Femur (tissue), 1 donor: ENCODE measurements at regions not wholly inside any gene's neighbourhood (a gene's known extent, or its start where the extent isn't known, plus 50 kb on each side); places are given as distances from the start of the nearest gene placed in this dataset.

ENCODE experiments used
- DNase-seq: peaks from one replicate; pipeline ENCODE4 v3.0.0-alpha.2; 2017

DNA sequence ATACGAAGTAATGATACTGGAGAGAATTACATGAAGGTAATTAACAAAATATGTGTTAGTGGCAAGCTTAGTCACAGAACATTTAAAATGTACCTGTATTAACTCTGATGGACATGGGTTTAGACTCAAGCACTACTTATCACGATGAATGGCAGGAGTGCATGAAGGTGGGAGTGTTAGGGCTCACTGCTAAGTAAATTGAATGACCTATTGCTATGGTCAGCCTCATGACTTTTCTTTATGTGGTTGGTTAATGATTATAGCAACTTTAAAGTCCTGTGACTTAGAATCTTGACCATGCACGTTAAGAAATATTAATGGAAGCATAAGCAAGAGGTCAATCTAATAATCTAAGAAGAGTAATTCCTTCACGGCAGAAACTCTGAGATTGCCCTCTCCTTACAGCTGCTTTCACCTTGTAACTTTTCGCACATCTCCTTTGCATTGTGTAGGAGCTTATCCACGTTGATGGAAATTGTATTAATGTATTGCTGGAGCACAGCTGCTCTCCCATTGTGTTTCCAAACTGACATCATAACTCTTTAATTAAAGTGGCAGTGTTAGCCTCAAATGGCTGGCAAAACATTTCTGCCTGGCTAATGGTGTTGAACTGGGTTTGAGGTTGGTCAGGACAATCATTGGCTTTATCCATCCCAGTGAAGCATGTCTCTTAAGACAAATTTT is 114.5 kb downstream of the RXFP2 start:
- DNase-seq = no peak

DNA sequence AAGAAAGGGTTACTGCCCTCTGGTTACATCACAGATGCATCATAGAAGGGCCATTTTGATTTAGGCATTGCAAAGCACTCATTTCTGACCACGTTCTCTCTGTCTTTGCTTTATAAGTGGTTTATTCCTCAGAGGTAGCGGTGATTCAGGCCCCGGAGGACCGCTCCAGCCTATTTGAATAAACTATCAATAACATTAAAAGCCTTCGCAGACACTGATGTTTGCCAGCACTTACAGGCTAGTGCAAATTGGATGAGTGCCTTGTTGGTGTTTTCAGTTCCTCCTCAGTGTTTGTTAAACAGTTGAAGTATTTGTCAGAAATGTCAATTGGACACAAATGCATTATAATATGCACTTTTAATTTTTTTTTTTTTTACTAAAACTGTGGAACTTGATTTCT is 120.2 kb downstream of the RXFP2 start:
- no peak for DNase-seq

DNA sequence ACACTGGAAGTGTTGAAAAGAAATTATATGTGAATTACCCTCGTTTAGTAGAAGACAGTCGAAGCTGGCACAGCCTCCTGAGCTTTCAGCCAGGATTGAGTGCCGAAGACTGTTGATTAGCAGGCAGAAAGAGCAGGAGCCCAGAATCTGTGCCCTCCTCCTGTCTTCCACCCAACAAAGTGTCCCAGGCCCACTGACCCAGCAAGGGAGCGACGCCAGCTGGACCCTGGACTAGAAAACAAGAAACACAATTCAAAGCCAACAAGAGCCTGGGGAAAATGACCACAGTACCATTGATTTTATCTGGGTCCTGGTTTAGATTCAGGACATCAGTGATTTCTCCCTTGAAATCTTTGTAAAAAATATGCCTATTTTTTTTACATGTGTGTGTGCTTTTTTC is 120.7 kb downstream of the RXFP2 start:
- no peak for DNase-seq

DNA sequence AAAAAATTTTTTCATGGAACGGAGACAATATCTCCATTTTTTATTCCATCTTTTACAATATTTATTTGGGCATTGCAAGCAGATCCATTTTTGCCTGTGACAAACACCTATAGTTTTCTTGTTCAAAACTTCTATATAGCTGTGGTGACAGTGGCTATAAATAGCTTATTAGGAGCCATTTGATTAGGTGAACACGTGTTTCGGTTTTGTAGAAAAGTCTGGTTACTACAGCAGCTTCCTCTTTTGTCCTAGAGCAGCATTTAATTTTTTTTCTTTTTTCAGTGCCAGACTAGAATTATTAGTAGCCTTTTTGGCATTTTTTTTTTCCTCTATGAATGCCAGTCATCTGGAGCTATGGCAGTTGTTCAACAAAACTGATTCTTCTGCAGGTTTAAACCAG is 123.5 kb downstream of the RXFP2 start:
- no peak for DNase-seq

DNA sequence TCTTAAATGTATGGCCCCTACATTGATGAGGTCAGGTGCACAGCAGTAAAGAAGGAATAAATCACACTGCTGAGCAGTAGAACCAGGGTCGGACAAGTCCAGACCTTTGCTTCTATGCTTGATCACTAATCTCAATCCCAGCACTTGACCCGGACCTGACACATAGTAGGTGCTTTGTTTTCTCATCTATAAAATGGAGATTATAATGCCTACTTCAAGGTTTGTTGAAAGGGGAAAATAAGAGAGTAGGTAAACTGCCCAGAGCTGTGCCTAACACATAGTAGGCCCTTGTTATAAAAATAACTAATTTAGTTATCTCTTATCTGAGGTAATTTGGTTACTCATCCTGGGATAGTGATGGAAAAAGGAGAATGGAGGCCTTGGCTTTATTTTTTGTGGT is 125.0 kb downstream of the RXFP2 start:
- DNase-seq = no peak

GRCh38 chr13:31866099-31866498 is 126.8 kb downstream of the RXFP2 start:
- no peak for DNase-seq

GRCh38 chr13:31867709-31868108 is 128.4 kb downstream of the RXFP2 start:
- DNase-seq = no peak

- DNase-seq = no peak
These were observed 130.3 kb downstream of the RXFP2 start for GRCh38 chr13:31869582-31869981.

DNA sequence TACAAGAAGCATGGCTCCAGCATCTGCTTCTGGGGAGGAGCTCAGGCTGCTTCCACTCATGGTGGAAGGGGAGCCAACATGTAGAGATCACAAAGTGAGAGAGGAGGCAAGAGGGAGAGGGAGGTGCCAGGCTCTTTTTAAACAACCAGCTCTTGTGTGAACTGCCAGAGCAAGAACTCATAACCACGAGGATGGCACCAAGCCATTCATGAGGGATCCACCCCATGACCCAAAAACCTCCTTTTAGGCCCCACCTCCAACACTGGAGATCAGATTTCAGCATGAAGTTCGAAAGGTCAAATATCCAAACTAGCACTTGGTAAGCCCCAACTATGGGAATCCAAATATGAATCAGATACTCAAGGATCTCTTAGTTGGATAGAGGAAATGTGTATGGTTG is 131.2 kb downstream of the RXFP2 start:
- DNase-seq = no peak

DNA sequence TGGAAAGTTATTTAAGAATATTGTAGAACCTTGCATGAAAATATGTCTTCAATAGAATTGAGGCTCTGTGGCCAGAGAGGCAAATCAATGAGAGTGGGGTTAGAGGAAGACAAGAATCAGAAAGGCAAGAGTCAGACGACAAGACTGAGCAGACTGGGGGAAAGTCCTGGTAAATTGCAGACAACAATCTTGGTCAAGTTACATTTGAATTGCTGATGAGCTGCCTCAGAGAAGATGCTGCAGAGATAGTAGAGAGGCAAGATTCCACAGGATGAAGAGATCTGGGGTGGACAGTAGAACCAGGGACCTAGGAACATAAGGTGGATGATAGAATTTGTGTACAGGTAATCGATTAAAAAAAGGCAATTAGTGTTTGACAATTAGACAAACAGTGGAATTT is 133.8 kb downstream of the RXFP2 start:
- DNase-seq = no peak

DNA sequence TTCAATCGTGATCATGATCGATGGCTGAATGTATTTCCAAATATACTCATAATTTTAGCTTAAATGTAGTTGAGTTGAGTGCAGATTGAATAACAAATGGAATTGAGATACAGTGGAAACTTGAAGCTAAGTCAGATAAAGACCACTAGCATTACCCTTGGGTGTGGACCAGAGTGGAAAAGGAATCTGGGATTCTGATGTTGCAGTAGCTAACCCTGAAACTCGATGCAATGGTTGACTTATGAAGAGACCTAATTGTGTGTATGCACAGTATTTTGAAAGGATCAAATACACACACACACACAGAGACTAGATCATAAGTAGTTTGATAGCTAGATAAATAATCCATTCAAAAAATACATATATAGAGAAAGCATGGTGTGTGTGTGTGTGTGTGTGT is 135.8 kb downstream of the RXFP2 start:
- no peak for DNase-seq

GRCh38 chr13:31878052-31878451 is 138.7 kb downstream of the RXFP2 start:
- DNase-seq = no peak

DNA sequence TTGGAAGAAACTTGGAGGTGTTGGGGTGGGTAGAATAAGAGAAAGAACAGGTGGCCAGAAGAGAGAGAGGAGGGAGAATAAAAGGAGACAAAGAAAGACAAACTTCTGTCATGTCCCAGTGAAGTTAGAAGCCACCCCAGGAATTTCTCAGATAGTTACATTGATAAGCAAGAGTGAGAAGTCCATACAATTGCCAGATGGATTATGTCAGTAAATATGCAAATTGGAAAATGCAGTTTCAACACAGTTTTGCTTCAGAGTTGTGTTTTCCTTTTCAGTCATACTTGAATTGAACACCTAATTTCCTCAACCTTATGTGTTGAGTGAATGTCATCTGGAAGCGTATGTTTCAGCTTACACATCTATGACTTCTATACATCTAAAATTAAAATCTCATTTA is 139.2 kb downstream of the RXFP2 start:
- no peak for DNase-seq

- no peak for DNase-seq
These were observed 139.6 kb downstream of the RXFP2 start for GRCh38 chr13:31878955-31879354.

DNA sequence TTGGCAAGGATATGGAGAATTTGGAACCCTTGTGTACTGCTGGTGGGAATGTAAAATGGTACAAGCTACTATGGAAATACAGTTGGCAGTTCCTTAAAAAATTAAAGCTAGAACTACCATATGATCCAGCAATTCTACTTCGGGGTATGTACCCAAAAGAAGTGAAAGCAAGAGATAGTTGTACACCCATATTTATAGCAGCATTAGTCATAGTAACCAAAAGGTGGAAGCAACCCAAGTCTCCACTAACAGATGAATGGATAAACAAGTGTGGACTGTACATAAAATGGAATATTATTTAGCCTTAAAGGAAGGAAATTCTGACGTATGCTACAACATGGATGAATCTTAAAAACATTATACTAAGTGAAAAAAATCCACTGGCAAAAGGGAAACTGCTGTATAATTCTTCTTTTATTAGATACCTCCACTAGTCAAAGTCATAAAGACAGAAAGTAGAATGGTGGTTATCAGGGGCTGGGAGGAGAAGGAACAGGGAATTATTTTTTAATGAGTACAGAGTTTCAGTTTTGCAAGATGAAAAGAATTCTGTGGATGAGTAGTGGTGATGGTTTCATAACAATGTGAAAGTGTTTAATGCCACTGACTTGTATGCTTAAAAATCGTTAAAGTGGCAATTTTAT is 141.6 kb downstream of the RXFP2 start:
- DNase-seq = no peak

GRCh38 chr13:31881495-31881882 is 142.2 kb downstream of the RXFP2 start:
- DNase-seq = no peak

- no peak for DNase-seq
These were observed 143.5 kb downstream of the RXFP2 start for GRCh38 chr13:31882794-31883193.

DNA sequence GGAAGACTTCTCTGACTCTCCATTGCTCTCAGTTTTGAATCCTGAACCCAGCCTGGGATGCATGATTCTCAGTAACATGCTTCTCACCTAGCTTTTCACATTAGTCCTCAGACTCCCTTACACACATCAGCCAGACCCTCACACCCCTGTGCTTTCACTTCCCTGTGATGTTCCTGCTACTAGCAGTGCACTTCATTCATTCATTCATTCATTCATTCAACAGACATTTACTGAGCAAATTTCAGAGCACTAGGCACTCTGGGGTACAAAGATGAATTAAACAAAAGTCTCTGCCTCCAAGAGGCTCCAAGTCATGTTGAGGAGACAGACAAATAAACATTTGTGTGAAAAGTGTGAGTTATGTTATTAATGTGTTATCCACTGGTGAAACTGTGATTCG is 145.2 kb downstream of the RXFP2 start:
- no peak for DNase-seq

- DNase-seq = no peak
These were observed 145.6 kb upstream of the FRY start for GRCh38 chr13:31885994-31886393.

GRCh38 chr13:31887286-31887685 is 144.3 kb upstream of the FRY start:
- DNase-seq = no peak

DNA sequence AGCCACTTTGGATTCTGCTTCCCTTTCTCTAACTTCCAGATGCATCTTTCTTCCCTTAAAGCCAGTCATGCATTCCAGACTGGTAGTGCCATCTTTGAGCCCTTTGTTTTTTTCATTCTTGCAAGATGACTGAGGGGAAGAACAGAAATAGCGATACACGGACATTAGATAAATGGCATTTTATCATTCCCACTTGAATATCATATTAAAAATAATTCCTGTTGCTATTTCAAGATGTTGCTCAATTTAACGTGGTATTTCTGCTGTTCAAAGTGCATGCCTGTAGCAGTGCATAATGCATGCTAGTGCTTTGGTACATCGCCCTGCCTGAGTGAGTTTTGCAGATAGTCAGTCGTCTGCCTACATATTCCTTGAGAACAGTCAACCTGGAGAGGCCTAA is 140.6 kb upstream of the FRY start:
- no peak for DNase-seq

GRCh38 chr13:31891472-31891871 is 140.1 kb upstream of the FRY start:
- no peak for DNase-seq

- no peak for DNase-seq
These were observed 136.6 kb upstream of the FRY start for GRCh38 chr13:31894931-31895330.

DNA sequence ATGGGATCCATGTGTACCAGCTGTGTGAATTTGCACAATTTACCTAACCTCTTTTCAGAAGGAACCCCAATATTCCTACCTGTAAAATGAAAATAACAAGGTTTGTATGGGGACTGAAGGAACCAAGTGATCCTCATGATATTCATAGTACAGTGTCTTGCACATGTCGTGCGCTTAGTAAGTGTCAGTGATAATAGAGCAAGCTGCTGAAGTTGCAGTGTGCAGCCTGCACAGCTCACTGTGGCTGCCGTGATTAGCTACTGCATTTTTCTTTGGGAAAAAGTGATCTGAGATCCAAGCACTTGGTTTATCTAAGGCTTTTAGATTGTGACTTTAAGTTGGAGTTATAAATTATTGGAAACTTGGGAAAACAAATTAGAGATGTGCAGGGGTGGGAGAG is 135.9 kb upstream of the FRY start:
- DNase-seq = no peak

- DNase-seq = peak; percentile 31
These were observed 135.1 kb upstream of the FRY start for GRCh38 chr13:31896427-31896826.
